Memory B cell (primary cell): ENCODE measurements at regions not wholly inside any gene's neighbourhood (a gene's known extent, or its start where the extent isn't known, plus 50 kb on each side); places are given as distances from the start of the nearest gene placed in this dataset.
"Not testable (repeated sequence)": the region's sequence is repeated elsewhere in the genome, so short reads cannot be mapped to it uniquely, and the experiment has no call there.

Experiments
- ATAC-seq: fragments of 150-1000 bp; cut with Tn5 transposase; 2 replicates; pipeline ENCODE4 v1.10.0; 2021; ENCODE audit warnings: low read depth, mild to moderate bottlenecking, moderate library complexity
- DNase-seq, 2 donors: peaks; one replicate each; pipeline ENCODE4 v3.0.0; 2022; ENCODE audit warnings: low spot score in 2 of 2
- H3K27ac Mint-ChIP-seq: one replicate; pipeline ENCODE4 v1.8.0; 2022; ENCODE audit warnings: mild to moderate bottlenecking, moderate library complexity, mixed read lengths
- H3K27me3 Mint-ChIP-seq: one replicate; pipeline ENCODE4 v1.8.0; 2022; ENCODE audit warnings: mixed read lengths
- H3K36me3 Mint-ChIP-seq: one replicate; pipeline ENCODE4 v1.8.0; 2022; ENCODE audit warnings: mild to moderate bottlenecking, mixed read lengths
- H3K4me1 Mint-ChIP-seq: one replicate; pipeline ENCODE4 v1.8.0; 2022; ENCODE audit warnings: mixed read lengths
- H3K4me3 Mint-ChIP-seq: one replicate; pipeline ENCODE4 v1.8.0; 2022; ENCODE audit warnings: mild to moderate bottlenecking, moderate library complexity, mixed read lengths
- H3K9me3 Mint-ChIP-seq: one replicate; pipeline ENCODE4 v1.8.0; 2022; ENCODE audit warnings: mixed read lengths

DNA sequence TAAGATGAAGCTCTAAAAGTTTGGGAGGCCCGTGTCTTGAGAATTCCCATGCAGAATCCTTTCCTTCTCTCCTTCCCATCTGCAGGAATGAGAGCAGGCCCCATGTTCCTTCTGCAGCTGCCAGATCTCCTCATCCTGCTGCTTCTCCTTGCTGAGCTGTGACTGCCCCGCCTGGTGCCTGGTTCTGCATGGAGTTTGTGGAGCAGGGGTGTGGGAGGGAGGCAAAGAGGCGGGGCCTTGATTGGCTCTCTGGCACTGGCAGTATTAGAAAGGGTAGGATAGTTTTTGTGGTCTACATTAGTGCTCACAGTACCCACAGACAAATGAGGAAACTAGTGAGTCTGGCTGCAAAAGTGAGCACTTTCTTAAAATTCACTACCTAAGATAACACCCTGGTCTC lies 91.1 kb upstream of the CLPB start:
- peaks cover 2% of the 10 kb centered on the region for H3K27me3 Mint-ChIP-seq
- DNase-seq, result no peak
- H3K9me3 Mint-ChIP-seq, result no peaks in the 10 kb centered on the region
- peaks cover 2% of the 10 kb centered on the region for H3K4me1 Mint-ChIP-seq
- H3K36me3 Mint-ChIP-seq, result no peaks in the 10 kb centered on the region
- no peak overlapping the region for H3K4me3 Mint-ChIP-seq
- H3K27ac Mint-ChIP-seq, result no peak overlapping the region
- ATAC-seq, result no peak

DNA sequence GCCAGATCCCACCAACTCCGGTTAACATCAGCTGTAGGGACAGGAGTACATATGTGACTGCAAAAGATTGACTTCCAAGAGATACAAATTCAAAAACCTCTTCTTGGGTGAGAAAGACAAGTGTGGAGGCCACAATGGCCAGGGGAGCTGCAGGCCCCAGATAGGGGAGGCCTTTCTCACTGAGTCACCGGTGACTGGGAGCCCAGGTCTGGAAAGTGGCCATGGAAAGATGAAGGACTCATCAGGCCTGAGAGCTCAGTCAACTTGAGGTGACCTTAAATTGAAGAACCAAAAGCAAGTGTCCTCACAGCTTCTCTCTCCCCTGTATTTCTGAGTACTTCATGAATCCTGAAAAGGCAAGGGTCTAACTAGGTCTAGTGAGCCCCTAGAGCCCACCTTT lies 90.4 kb upstream of the CLPB start:
- H3K27ac Mint-ChIP-seq, result no peak overlapping the region
- H3K4me3 Mint-ChIP-seq, result no peak overlapping the region
- H3K36me3 Mint-ChIP-seq, result no peaks in the 10 kb centered on the region
- no peak for ATAC-seq
- DNase-seq, result no peak
- H3K4me1 Mint-ChIP-seq, result peaks cover 5% of the 10 kb centered on the region
- peaks cover 2% of the 10 kb centered on the region for H3K27me3 Mint-ChIP-seq
- no peaks in the 10 kb centered on the region for H3K9me3 Mint-ChIP-seq

DNA sequence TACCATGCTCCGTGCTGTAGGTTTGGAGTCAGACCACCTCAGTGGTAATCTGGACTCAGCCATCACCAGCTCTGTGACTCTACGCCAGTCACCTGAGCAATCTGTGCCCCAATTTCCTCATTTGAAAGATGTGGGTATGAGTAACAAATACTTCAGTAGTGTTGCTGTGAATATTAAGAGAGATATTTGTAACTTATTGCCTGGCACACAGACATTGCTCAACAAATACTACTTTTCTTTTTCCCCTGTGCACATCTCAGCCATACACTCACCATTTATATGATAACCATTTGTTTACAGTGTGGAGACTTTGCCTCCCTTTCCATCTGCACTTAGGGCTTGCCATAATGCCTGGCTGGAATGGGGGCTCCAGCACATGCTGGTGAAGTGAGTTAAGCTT lies 89.7 kb upstream of the CLPB start:
- Mint-ChIP-seq H3K4me3 (no peak overlapping the region), H3K27me3 (peaks cover 2% of the 10 kb centered on the region), H3K27ac (no peak overlapping the region), H3K36me3 (no peaks in the 10 kb centered on the region), H3K9me3 (no peaks in the 10 kb centered on the region), H3K4me1 (peaks cover 12% of the 10 kb centered on the region)
- DNase-seq (no peak), ATAC-seq (no peak)

DNA sequence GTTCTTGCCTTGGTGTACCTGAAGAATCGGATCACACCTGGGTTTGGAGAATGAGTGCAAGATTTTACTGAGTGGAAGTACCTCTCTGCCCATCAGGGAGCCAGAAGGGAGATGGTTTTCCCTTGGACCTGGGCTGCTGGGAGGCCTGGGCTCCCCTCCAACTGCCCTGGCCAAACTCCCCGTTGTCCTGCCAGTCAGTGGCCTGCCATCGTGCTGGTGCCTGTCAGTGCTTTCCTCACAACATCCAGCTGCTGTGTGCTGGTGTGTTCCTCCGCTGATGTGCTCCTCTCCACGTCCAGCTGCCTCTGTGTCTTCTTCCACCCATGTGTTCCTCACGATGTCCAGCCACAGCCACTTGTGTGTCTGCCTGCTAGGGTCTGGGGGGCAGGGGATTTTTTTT lies 87.9 kb upstream of the CLPB start:
- Mint-ChIP-seq H3K36me3 (no peaks in the 10 kb centered on the region), H3K27ac (no peak overlapping the region), H3K4me1 (peaks cover 12% of the 10 kb centered on the region), H3K27me3 (peaks cover 1% of the 10 kb centered on the region), H3K9me3 (no peaks in the 10 kb centered on the region), H3K4me3 (no peak overlapping the region)
- DNase-seq (no peak), ATAC-seq (no peak)

DNA sequence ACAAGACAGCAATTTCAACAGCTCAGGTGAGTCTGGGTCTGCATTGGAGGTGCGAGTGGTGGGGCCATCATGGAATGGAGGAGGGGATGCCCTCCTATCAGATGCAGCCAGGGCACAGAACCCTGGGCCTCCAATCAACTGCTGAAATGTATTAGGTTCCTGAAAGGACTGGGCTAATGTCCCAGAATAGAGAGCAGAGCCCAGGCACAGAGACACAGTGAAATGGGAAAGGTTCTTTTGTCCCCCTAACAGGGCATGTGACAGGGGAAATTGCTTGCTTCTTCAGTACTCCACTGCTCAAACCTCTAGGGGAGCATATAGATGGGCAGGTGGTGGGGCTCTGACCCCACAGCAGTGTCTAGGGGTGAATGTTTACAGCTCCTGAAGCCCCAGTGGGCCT lies 87.3 kb upstream of the CLPB start:
- Mint-ChIP-seq H3K27me3 (peaks cover 5% of the 10 kb centered on the region), H3K4me1 (peaks cover 12% of the 10 kb centered on the region), H3K36me3 (no peaks in the 10 kb centered on the region), H3K27ac (no peak overlapping the region), H3K4me3 (no peak overlapping the region), H3K9me3 (no peaks in the 10 kb centered on the region)
- no peak for ATAC-seq
- DNase-seq, result no peak

DNA sequence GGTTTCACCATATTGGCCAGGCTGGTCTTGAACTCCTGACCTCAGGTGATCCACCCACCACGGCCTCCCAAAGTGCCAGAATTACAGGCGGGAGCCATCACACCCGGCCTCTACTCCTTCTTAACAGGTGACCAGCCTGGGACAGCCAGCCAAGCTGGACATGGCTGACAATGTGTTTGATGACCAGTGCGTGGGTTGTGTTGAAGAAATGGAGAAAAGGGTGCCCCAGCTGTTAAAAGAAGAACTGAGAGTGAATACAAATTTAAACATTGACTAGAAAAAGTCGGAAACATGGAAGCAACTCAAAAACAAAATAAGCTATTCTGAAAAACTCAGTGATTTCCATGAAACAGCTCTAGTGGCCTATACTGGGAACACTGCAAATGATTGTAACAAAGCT lies 86.5 kb upstream of the CLPB start:
- no peaks in the 10 kb centered on the region for H3K9me3 Mint-ChIP-seq
- no peak for DNase-seq
- H3K4me1 Mint-ChIP-seq, result peaks cover 12% of the 10 kb centered on the region
- H3K4me3 Mint-ChIP-seq, result no peak overlapping the region
- H3K36me3 Mint-ChIP-seq, result no peaks in the 10 kb centered on the region
- no peak for ATAC-seq
- peaks cover 6% of the 10 kb centered on the region for H3K27me3 Mint-ChIP-seq
- no peak overlapping the region for H3K27ac Mint-ChIP-seq

DNA sequence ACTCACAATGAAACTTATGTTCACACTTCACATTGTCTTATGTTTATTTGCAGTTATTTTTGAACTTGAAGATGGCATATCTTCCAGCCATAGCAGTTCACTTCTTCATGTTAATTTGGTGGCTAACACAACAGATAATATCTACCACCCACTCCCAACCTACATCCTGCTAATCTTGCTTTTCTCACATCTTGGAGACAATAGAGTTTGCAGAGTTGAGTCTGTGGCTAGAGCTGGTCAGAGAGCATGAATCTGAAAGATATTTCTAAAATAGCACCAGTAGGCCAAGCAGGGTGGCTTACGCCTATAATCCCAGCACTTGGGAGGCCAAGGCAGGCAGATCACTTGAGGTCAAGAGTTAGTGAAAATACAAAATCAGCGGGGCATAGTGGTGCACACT lies 85.6 kb upstream of the CLPB start:
- DNase-seq, H3K36me3 Mint-ChIP-seq, H3K9me3 Mint-ChIP-seq, ATAC-seq, H3K27me3 Mint-ChIP-seq, H3K4me3 Mint-ChIP-seq, H3K27ac Mint-ChIP-seq: not testable (repeated sequence)
- H3K4me1 Mint-ChIP-seq, result peaks cover 12% of the 10 kb centered on the region

DNA sequence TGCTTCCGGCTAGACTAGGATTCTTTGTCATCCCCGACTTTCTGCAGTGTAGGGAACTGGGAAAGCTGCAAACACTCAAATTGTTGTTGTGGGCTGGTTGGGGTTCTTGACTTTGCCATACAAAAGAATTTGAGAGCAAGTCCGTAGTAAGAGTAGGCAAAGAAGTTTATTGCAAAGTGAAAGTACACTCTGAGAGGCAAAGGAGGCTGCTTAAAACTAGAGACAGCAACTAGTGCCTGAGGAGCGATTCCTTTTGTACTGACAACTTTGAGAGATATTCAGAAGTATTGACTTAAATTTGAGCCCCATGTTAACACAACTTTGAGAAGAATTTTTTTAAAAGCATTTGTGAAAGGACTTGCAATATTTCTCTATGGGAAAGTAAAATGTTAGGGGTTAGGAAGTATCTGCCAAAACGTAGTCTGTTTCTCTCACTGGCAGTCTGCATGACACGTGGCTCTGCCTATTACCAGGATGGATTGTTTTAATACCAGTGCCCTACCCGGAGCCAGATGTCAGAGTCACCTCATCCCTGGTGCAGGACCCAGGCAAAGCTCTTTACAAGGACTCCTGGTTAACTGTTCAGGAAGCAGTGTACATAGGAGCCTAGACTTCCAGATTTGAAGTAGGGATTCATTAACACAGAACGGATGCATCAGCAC lies 85.0 kb upstream of the CLPB start:
- DNase-seq (no peak), ATAC-seq (no peak)
- Mint-ChIP-seq H3K36me3 (no peaks in the 10 kb centered on the region), H3K27me3 (peaks cover 6% of the 10 kb centered on the region), H3K4me3 (peak overlapping the region; percentile 58), H3K9me3 (no peaks in the 10 kb centered on the region), H3K4me1 (peaks cover 12% of the 10 kb centered on the region), H3K27ac (no peak overlapping the region)

DNA sequence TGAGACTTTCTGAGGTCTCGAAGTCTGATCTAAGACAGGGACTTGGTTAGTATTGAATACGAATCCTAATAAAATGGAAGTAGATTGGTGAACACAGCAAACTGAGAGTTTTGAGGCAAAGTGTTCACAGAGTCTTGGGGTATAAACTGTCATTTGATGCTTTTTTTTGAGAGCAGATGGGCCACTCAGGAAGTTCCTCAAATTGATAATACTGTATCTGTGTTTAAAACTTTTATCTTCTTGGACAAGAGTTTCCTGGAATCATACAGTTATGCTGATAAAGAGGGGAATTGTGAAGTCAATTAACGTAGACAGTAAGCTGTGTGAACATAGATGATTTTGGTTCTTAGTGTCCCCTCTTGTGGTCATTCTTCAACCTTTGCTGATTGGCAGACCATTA lies 80.0 kb upstream of the CLPB start:
- H3K4me1 Mint-ChIP-seq, result peaks cover 3% of the 10 kb centered on the region
- H3K9me3 Mint-ChIP-seq, result peaks cover 10% of the 10 kb centered on the region
- peaks cover 7% of the 10 kb centered on the region for H3K36me3 Mint-ChIP-seq
- no peak overlapping the region for H3K4me3 Mint-ChIP-seq
- no peak overlapping the region for H3K27ac Mint-ChIP-seq
- no peak for ATAC-seq
- H3K27me3 Mint-ChIP-seq, result peaks cover 25% of the 10 kb centered on the region
- no peak for DNase-seq

DNA sequence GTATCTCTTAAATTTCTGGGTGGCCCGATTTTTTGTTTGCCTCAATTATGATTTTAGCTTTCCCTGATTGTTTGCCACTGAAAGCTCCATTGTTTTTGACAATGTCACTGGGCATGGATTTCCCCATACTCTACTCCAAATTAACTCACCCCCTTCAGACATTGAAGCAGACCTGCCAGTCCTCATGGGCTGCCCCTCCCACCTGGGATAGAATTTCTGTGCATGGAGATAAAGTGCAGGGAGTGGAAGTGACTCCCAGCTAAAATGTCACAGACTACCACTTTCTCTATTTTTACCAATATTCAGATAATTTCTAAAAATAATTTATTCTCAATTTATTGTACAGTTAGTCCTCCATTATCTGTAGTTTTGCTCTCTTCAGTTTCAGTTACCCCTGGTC lies 79.1 kb upstream of the CLPB start:
- Mint-ChIP-seq H3K4me3 (no peak overlapping the region), H3K27ac (no peak overlapping the region), H3K9me3 (peaks cover 10% of the 10 kb centered on the region), H3K36me3 (peaks cover 8% of the 10 kb centered on the region), H3K27me3 (peaks cover 26% of the 10 kb centered on the region), H3K4me1 (no peaks in the 10 kb centered on the region)
- DNase-seq (no peak), ATAC-seq (no peak)

DNA sequence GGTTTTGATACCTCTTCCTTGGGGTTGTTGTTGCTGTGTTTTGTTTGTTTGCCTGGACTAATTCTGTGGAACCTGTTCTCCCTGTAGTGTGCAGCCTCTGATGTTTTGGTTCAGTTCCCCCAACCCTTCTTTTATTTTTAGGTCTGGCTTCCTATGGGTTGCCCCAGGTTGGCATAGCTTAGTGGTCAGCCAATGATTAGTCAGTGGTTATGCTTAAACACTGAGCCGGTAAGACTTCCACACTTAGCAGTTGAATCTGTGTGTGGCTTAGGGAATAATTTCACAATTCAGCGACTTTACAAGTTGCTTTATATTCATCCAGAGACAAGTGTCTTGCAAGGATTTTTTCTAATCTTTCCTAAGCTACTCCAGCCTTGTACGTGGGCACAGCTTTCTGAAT lies 78.6 kb upstream of the CLPB start:
- Mint-ChIP-seq H3K4me3 (no peak overlapping the region), H3K36me3 (peaks cover 11% of the 10 kb centered on the region), H3K4me1 (no peaks in the 10 kb centered on the region), H3K27me3 (peaks cover 28% of the 10 kb centered on the region), H3K27ac (no peak overlapping the region), H3K9me3 (peaks cover 12% of the 10 kb centered on the region)
- ATAC-seq (no peak), DNase-seq (no peak)

DNA sequence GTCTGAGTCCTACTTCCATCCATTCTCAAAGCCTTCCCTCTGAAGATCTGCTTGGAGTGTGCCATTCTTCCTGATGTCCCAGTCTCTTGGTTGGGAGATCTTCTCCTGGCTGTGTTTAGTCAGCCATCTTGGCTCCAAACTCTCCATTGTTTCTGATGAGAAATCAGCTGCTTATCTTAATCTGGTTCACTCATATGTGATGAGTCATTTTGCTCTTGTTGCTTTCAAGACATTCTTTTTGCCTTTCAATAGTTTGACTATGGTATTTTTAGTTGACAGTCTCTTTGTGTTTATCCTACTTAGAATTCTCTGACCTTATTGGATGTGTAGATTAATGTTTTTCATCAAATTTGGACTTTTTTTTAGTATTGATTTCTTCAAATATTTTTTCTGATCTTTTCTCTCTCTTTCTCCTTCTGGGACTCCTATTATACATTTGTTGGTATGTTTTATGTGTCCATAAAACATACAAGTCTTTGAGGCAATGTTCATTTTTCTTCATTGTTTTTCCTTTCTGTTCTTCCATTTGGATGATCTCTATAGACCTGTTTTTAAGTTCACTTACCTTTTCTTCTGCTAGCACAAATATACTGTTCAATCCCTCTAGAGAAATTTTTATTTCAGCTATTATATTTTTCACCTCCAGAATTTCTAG lies 77.2 kb upstream of the CLPB start:
- Mint-ChIP-seq H3K9me3 (peaks cover 14% of the 10 kb centered on the region), H3K36me3 (peaks cover 13% of the 10 kb centered on the region), H3K27me3 (peaks cover 24% of the 10 kb centered on the region), H3K27ac (no peak overlapping the region), H3K4me1 (no peaks in the 10 kb centered on the region), H3K4me3 (no peak overlapping the region)
- DNase-seq (no peak), ATAC-seq (no peak)

DNA sequence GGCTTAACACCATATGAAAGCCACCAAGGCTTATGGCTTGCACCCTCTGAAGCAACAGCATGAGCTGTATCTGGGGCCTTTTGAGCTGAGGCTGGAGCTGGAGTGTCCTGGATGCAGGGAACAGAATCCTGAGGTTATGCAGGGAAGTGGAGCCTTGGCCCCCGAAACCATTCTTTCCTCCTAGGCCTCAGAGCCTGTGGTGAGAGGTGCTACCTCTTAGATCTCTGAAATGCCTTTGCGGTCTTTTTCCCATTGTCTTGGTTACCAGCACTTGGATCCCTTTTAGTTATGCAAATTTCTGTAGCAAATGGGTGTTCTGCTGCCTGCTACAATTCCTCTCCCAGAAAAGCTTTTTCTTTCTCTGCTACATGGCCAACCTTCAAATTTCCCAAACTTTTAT lies 72.7 kb upstream of the CLPB start:
- Mint-ChIP-seq H3K4me1 (no peaks in the 10 kb centered on the region), H3K27me3 (peaks cover 27% of the 10 kb centered on the region), H3K4me3 (no peak overlapping the region), H3K9me3 (peaks cover 16% of the 10 kb centered on the region), H3K36me3 (peaks cover 15% of the 10 kb centered on the region), H3K27ac (no peak overlapping the region)
- no peak for DNase-seq
- no peak for ATAC-seq

DNA sequence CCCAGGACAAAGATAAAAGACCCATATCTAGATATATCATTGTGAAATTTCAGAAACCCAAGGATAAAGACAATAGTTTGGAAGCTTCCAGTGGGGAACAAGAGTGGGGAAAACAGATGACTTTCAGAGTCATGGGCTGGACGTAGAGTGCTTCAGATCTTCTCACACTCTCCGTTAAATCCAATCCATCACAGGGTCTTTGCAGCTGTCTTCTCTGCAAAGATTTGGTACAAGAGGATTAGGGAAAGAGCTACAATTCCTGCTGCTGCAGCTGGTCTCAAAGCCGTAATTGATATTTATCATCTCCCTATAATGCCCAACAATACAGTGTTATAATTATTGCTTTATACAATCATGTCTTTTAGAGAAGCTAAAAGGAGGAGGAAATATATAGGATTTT lies 63.4 kb upstream of the CLPB start:
- DNase-seq, result no peak
- peaks cover 4% of the 10 kb centered on the region for H3K9me3 Mint-ChIP-seq
- no peak for ATAC-seq
- peaks cover 2% of the 10 kb centered on the region for H3K27me3 Mint-ChIP-seq
- no peak overlapping the region for H3K4me3 Mint-ChIP-seq
- H3K4me1 Mint-ChIP-seq, result no peaks in the 10 kb centered on the region
- peaks cover 3% of the 10 kb centered on the region for H3K36me3 Mint-ChIP-seq
- H3K27ac Mint-ChIP-seq, result no peak overlapping the region

DNA sequence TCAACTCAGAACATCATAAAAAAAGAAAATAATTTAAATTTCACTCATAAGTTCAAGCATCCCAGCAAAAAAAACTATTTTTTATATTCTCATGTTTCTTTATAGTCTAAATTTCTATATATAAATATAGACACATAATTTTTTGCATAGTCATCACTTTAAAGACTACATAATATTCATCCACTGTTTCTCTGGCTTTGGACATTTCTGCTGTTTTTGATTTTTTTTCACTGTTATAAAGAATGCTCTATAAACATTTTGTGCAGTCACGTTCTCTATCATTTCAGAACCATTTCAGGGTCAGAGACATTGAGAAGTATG lies 59.7 kb upstream of the CLPB start:
- H3K4me1 Mint-ChIP-seq, result no peaks in the 10 kb centered on the region
- H3K4me3 Mint-ChIP-seq, result no peak overlapping the region
- DNase-seq, result no peak
- H3K36me3 Mint-ChIP-seq, result no peaks in the 10 kb centered on the region
- ATAC-seq, result no peak
- H3K27me3 Mint-ChIP-seq, result peaks cover 4% of the 10 kb centered on the region
- peaks cover 1% of the 10 kb centered on the region for H3K9me3 Mint-ChIP-seq
- no peak overlapping the region for H3K27ac Mint-ChIP-seq
